ENCODE measurements at regions not wholly inside any gene's neighbourhood (a gene's known extent, or its start where the extent isn't known, plus 50 kb on each side); places are given as distances from the start of the nearest gene placed in this dataset.
"Not testable (repeated sequence)": the region's sequence is repeated elsewhere in the genome, so short reads cannot be mapped to it uniquely, and the experiment has no call there.

DNA sequence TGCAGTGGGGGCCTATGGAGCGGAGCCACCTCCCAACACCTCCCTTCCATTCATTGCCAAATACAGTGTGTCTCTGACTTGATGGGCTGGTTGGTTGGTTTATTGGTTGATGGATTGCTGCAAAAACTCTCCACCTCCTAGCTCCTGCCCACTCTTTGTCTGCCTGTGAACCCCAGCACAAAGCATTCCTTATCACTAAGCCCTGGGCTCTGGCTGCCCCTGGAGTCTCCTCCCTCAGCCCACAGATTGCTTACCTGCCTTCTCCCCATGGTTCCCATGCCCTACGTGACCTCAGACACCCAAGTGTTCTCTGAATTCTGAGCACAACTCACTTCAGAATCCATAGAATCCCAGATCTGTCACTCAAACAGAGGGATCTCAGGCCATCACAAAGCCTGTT lies 139.1 kb upstream of the TPM1 start:
- Mint-ChIP-seq H3K27me3 (peaks cover 0 to 3% (median 0%) of the 10 kb centered on the region in 5 donors), H3K27ac (no peak overlapping the region), H3K9me3 (peaks cover 0 to 2% (median 0%) of the 10 kb centered on the region in 11 donors), H3K4me3 (no peak overlapping the region), H3K36me3 (no peaks in the 10 kb centered on the region), H3K4me1 (no peaks in the 10 kb centered on the region)
- no peaks in the 10 kb centered on the region for H3K27me3 ChIP-seq (ENCODE audit: control insufficient read depth in 2 of 2, insufficient read depth in 2 of 2, low read length in 2 of 2)
- CTCF ChIA-PET = no interaction called here
- H3K27ac ChIP-seq (ENCODE audit: low read depth, low read length) = no peak overlapping the region
- H3K36me3 ChIP-seq (ENCODE audit: control insufficient read depth in 2 of 3, insufficient read depth in 3 of 3, low read length in 3 of 3) = no peaks in the 10 kb centered on the region
- H3K9me3 ChIP-seq (ENCODE audit: control insufficient read depth in 2 of 3, low read length in 3 of 3) = no peaks in the 10 kb centered on the region
- intact Hi-C loops (cut with micrococcal nuclease) = no loop called here
- no peak overlapping the region for H3K4me3 ChIP-seq (ENCODE audit: low read length)
- ATAC-seq (no peak), DNase-seq (no peak)
- no peaks in the 10 kb centered on the region for H3K4me1 ChIP-seq (ENCODE audit: control insufficient read depth in 2 of 2, insufficient read depth in 2 of 2, low read length in 2 of 2)
- POLR2A ChIA-PET = no interaction called here

DNA sequence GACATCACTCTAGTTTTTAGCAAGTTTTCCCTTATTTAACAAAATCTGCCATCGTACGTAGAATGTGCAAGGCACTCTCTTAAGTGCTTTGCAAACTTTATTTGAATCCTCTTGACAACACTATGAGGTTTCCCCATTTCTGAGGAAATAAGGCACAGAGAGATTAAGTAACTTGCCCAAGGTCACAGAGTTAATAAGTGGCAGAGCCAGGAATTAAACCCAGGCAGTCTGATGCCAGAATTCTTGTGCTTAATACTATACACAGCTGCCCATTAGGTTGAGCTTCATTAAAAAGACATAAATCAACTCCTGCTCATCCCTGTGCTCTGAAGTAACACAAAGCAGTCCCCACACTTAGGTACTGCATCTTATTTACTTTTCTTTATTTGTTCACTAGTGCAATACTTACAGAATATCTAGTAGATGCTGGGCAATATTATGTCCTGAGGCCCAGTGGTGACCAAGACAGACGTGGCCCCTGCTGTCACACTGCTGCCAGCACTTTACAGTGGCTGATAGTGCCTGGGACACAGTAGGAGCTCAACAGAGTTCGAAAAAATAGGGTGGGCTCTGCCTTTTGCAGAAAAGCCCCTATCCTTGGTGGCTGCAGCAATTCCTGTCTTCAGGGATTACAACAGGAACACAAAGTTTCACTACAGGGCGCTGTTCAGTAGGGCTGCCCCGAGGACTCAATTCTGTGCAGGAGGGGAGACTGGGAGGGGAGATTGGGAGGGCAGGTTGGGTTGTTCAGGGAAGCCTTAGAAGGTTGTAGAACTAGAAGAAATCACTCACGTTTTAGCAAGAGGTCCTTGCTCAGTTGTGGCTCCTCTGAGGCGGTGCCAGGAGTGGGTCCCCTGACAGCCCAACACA lies 138.3 kb upstream of the TPM1 start:
- ChIA-PET CTCF (no interaction called here), POLR2A (no interaction called here)
- no peak for ATAC-seq
- intact Hi-C loops (cut with micrococcal nuclease) = no loop called here
- Histone ChIP-seq H3K27me3 (ENCODE audit: control insufficient read depth in 2 of 2, insufficient read depth in 2 of 2, low read length in 2 of 2) (no peaks in the 10 kb centered on the region), H3K27ac (ENCODE audit: low read depth, low read length) (no peak overlapping the region), H3K36me3 (ENCODE audit: control insufficient read depth in 2 of 3, insufficient read depth in 3 of 3, low read length in 3 of 3) (no peaks in the 10 kb centered on the region), H3K4me1 (ENCODE audit: control insufficient read depth in 2 of 2, insufficient read depth in 2 of 2, low read length in 2 of 2) (no peaks in the 10 kb centered on the region), H3K4me3 (ENCODE audit: low read length) (no peak overlapping the region), H3K9me3 (ENCODE audit: control insufficient read depth in 2 of 3, low read length in 3 of 3) (no peaks in the 10 kb centered on the region)
- H3K4me3 Mint-ChIP-seq = no peak overlapping the region
- H3K36me3 Mint-ChIP-seq = no peaks in the 10 kb centered on the region
- DNase-seq = no peak
- no peaks in the 10 kb centered on the region for H3K4me1 Mint-ChIP-seq
- H3K9me3 Mint-ChIP-seq = peaks cover 0 to 2% (median 0%) of the 10 kb centered on the region in 11 donors
- peaks cover 0 to 3% (median 0%) of the 10 kb centered on the region in 5 donors for H3K27me3 Mint-ChIP-seq
- H3K27ac Mint-ChIP-seq = no peak overlapping the region

DNA sequence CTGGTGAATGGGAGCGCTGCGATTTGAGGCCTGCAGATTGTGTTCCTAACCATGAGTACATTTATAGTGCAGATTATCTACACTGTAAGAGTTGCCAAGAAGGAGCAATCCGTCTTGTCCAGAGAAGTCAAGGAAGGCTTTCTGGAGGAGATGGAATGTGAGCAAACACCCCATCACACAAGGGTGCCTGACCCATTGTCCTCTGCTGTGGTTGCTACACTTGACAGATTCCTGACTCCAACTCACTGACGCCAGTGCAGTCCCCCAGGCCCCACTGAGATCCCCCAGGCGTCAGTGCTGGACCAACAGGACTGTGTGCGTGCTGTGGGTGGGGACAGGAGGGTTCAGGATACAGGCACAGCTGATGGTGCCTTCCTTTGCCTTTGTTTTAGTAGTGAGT lies 135.9 kb upstream of the TPM1 start:
- Histone ChIP-seq H3K36me3 (ENCODE audit: control insufficient read depth in 2 of 3, insufficient read depth in 3 of 3, low read length in 3 of 3) (no peaks in the 10 kb centered on the region), H3K27ac (ENCODE audit: low read depth, low read length) (no peak overlapping the region), H3K9me3 (ENCODE audit: control insufficient read depth in 2 of 3, low read length in 3 of 3) (no peaks in the 10 kb centered on the region), H3K4me3 (ENCODE audit: low read length) (no peak overlapping the region), H3K27me3 (ENCODE audit: control insufficient read depth in 2 of 2, insufficient read depth in 2 of 2, low read length in 2 of 2) (no peaks in the 10 kb centered on the region), H3K4me1 (ENCODE audit: control insufficient read depth in 2 of 2, insufficient read depth in 2 of 2, low read length in 2 of 2) (no peaks in the 10 kb centered on the region)
- H3K4me1 Mint-ChIP-seq = no peaks in the 10 kb centered on the region
- ATAC-seq (no peak), DNase-seq (no peak)
- H3K27me3 Mint-ChIP-seq = peaks cover 0 to 8% (median 3%) of the 10 kb centered on the region in 5 donors
- no peaks in the 10 kb centered on the region for H3K36me3 Mint-ChIP-seq
- H3K9me3 Mint-ChIP-seq = peaks cover 0 to 2% (median 0%) of the 10 kb centered on the region in 11 donors
- H3K4me3 Mint-ChIP-seq = no peak overlapping the region
- no peak overlapping the region for H3K27ac Mint-ChIP-seq
- ChIA-PET CTCF (no interaction called here), POLR2A (no interaction called here)
- intact Hi-C loops (cut with micrococcal nuclease) = no loop called here

DNA sequence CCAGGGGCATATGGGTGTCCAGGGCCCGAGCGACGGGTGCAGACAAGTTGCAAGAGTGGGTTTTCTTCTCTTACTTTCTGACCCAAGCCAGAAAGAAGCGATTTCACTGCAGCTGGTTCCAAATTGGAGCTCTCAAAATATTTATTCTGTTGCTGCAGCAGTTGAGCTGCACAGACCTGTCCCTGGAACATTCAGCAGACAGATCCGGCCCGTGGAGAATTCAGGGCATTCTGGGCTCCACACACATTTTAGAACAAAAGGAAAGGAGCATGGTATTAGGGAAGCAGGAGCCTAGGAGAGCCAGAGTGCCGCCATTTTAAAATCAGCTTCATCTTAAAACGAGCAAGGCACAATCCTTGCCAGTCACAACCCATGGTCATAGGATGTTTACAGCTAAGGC lies 135.3 kb upstream of the TPM1 start:
- intact Hi-C loops (cut with micrococcal nuclease) = no loop called here
- peaks cover 0 to 10% (median 3%) of the 10 kb centered on the region in 5 donors for H3K27me3 Mint-ChIP-seq
- H3K27ac Mint-ChIP-seq = no peak overlapping the region
- Histone ChIP-seq H3K36me3 (ENCODE audit: control insufficient read depth in 2 of 3, insufficient read depth in 3 of 3, low read length in 3 of 3) (no peaks in the 10 kb centered on the region), H3K4me1 (ENCODE audit: control insufficient read depth in 2 of 2, insufficient read depth in 2 of 2, low read length in 2 of 2) (no peaks in the 10 kb centered on the region), H3K9me3 (ENCODE audit: control insufficient read depth in 2 of 3, low read length in 3 of 3) (no peaks in the 10 kb centered on the region), H3K27ac (ENCODE audit: low read depth, low read length) (no peak overlapping the region), H3K4me3 (ENCODE audit: low read length) (no peak overlapping the region), H3K27me3 (ENCODE audit: control insufficient read depth in 2 of 2, insufficient read depth in 2 of 2, low read length in 2 of 2) (no peaks in the 10 kb centered on the region)
- no peaks in the 10 kb centered on the region for H3K4me1 Mint-ChIP-seq
- ChIA-PET CTCF (no interaction called here), POLR2A (no interaction called here)
- ATAC-seq = no peak
- no peak overlapping the region for H3K4me3 Mint-ChIP-seq
- peaks cover 0 to 2% (median 0%) of the 10 kb centered on the region in 11 donors for H3K9me3 Mint-ChIP-seq
- DNase-seq = no peak
- no peaks in the 10 kb centered on the region for H3K36me3 Mint-ChIP-seq

DNA sequence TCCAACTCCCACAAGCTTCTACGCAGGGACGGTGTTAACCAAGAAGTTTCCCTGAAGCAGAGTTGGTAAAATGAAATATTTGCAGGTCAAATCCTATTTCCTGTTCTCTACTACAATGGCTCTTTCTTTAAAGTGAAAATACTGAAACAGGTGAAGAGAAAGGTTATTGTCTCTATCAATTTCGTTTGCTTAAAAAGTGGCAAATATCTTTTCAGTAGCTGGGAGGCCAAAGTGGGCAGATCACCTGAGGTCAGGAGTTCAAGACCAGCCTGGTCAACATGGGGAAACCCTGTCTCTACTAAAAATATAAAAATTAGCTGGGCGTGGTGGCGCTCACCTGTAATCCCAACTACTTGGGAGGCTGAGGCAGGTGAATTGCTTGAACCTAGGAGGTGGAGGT lies 134.2 kb upstream of the TPM1 start:
- H3K9me3 ChIP-seq (ENCODE audit: control insufficient read depth in 2 of 3, low read length in 3 of 3); CTCF ChIA-PET; H3K36me3 Mint-ChIP-seq: not testable (repeated sequence)

DNA sequence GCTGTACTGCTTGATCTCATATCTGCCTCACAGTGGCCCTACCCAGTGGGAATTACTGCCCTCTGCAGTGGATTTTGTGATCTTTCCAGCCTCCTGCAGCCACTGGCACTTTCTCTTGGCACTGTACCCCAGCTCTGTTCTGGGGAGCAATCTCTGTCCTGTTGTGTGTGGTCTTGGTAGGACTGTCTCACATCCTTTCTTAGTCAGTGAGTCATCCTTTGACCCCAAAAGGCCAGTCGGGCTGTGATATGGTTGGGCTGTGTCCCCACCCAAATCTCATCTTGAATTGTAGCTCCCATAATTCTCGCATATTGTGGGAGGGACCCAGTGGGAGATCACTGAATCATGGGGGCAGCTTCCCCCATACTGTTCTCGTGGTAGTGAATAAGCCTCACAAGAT lies 133.3 kb upstream of the TPM1 start:
- Histone ChIP-seq H3K27ac (ENCODE audit: low read depth, low read length) (no peak overlapping the region), H3K36me3 (ENCODE audit: control insufficient read depth in 2 of 3, insufficient read depth in 3 of 3, low read length in 3 of 3) (no peaks in the 10 kb centered on the region), H3K4me1 (ENCODE audit: control insufficient read depth in 2 of 2, insufficient read depth in 2 of 2, low read length in 2 of 2) (no peaks in the 10 kb centered on the region), H3K4me3 (ENCODE audit: low read length) (no peak overlapping the region), H3K27me3 (ENCODE audit: control insufficient read depth in 2 of 2, insufficient read depth in 2 of 2, low read length in 2 of 2) (no peaks in the 10 kb centered on the region), H3K9me3 (ENCODE audit: control insufficient read depth in 2 of 3, low read length in 3 of 3) (no peaks in the 10 kb centered on the region)
- Mint-ChIP-seq H3K27ac (no peak overlapping the region), H3K9me3 (peaks cover 0 to 2% (median 0%) of the 10 kb centered on the region in 11 donors), H3K27me3 (peaks cover 0 to 15% (median 8%) of the 10 kb centered on the region in 5 donors), H3K4me1 (no peaks in the 10 kb centered on the region), H3K36me3 (no peaks in the 10 kb centered on the region), H3K4me3 (no peak overlapping the region)
- intact Hi-C loops (cut with micrococcal nuclease) = no loop called here
- DNase-seq = no peak
- POLR2A ChIA-PET = no interaction called here
- no peak for ATAC-seq
- CTCF ChIA-PET = no interaction called here

More for the DNA sequence above, 134.2 kb upstream of the TPM1 start:
- H3K27me3 Mint-ChIP-seq = peaks cover 0 to 15% (median 6%) of the 10 kb centered on the region in 5 donors
- ATAC-seq; H3K27me3 ChIP-seq (ENCODE audit: control insufficient read depth in 2 of 2, insufficient read depth in 2 of 2, low read length in 2 of 2); H3K27ac ChIP-seq (ENCODE audit: low read depth, low read length); POLR2A ChIA-PET; H3K36me3 ChIP-seq (ENCODE audit: control insufficient read depth in 2 of 3, insufficient read depth in 3 of 3, low read length in 3 of 3); H3K4me1 ChIP-seq (ENCODE audit: control insufficient read depth in 2 of 2, insufficient read depth in 2 of 2, low read length in 2 of 2); H3K9me3 Mint-ChIP-seq; H3K4me3 Mint-ChIP-seq; H3K4me1 Mint-ChIP-seq; H3K4me3 ChIP-seq (ENCODE audit: low read length); intact Hi-C loops (cut with micrococcal nuclease); DNase-seq; H3K27ac Mint-ChIP-seq: not testable (repeated sequence)

DNA sequence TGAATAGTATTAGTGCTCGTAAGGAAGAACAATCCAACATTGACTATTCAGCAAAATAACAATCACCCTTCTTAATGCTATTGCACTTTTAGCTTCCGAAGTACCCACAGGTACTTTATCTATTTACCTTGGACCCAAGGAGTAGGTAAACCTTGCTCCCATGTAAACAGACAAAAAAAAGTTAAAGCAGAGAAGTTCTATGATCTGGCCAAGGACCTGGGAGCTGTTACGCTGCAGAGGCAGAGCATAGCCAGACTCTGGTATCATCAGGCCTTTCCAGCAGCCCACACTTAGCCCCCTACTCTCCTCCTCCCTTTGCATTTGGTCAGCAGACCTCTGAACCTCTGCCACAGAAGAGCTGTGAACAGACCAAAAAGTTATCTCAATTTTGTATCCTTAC lies 130.3 kb upstream of the TPM1 start:
- H3K27me3 ChIP-seq (ENCODE audit: control insufficient read depth in 2 of 2, insufficient read depth in 2 of 2, low read length in 2 of 2) = no peaks in the 10 kb centered on the region
- Mint-ChIP-seq H3K4me3 (no peak overlapping the region), H3K4me1 (no peaks in the 10 kb centered on the region), H3K36me3 (no peaks in the 10 kb centered on the region), H3K9me3 (peaks cover 0 to under 1% (median 0%) of the 10 kb centered on the region in 11 donors), H3K27me3 (peaks cover 5 to 38% (median 15%) of the 10 kb centered on the region in 5 donors), H3K27ac (no peak overlapping the region)
- H3K27ac ChIP-seq (ENCODE audit: low read depth, low read length) = no peak overlapping the region
- DNase-seq (no peak), ATAC-seq (no peak)
- H3K9me3 ChIP-seq (ENCODE audit: control insufficient read depth in 2 of 3, low read length in 3 of 3) = no peaks in the 10 kb centered on the region
- no peaks in the 10 kb centered on the region for H3K36me3 ChIP-seq (ENCODE audit: control insufficient read depth in 2 of 3, insufficient read depth in 3 of 3, low read length in 3 of 3)
- H3K4me3 ChIP-seq (ENCODE audit: low read length) = no peak overlapping the region
- ChIA-PET CTCF (interaction anchor here (0.6 kb wide), 1 partner anchor 1014 kb away, joined by 4 read pairs; no protein-coding TSS in a partner anchor), POLR2A (no interaction called here)
- intact Hi-C loops (cut with micrococcal nuclease) = no loop called here
- no peaks in the 10 kb centered on the region for H3K4me1 ChIP-seq (ENCODE audit: control insufficient read depth in 2 of 2, insufficient read depth in 2 of 2, low read length in 2 of 2)

Data from naive thymus-derived CD4-positive, alpha-beta T cell (primary cell).